Skin epidermis (tissue), 12 donors: ENCODE measurements at regions not wholly inside any gene's neighbourhood (a gene's known extent, or its start where the extent isn't known, plus 50 kb on each side); places are given as distances from the start of the nearest gene placed in this dataset.
"Not testable (repeated sequence)": the region's sequence is repeated elsewhere in the genome, so short reads cannot be mapped to it uniquely, and the experiment has no call there.

Source experiments
- H3K27ac ChIP-seq, 21 experiments: fragments of 200-600 bp; sonication (generic) in 11 of 21; one replicate each; pipeline ENCODE4 v1.5.0; 2020; ENCODE audit warnings: mild to moderate bottlenecking in 3 of 21, inconsistent platforms in 2 of 21, moderate library complexity in 2 of 21
- H3K4me3 ChIP-seq, 7 experiments: fragments of 200-600 bp; sonication (generic) in 2 of 7; one replicate each; pipeline ENCODE4 v1.5.0; 2020; ENCODE audit warnings: inconsistent platforms in 2 of 7, mild to moderate bottlenecking in 2 of 7, moderate library complexity in 1 of 7

DNA sequence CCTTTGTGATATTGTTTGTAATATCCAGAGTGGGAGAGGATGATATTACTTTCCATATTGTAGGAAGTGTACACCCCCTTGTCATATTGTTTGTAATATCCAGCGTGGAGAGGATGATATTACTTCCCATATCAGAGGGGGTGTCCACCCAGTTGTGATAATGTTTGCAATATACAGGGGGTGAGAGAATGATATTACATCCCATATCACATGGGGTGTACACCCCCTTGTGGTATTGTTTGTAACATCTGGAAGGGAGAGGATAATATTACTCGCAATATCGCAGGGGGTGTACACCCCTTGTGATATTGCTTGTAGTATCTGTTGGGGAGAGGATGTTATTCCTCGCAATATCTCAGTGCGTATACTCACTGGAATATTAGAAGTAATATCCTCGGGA lies 61.5 kb downstream of the PRSS23 start:
- Histone ChIP-seq H3K4me3 (no peak overlapping the region), H3K27ac (no peak overlapping the region)

DNA sequence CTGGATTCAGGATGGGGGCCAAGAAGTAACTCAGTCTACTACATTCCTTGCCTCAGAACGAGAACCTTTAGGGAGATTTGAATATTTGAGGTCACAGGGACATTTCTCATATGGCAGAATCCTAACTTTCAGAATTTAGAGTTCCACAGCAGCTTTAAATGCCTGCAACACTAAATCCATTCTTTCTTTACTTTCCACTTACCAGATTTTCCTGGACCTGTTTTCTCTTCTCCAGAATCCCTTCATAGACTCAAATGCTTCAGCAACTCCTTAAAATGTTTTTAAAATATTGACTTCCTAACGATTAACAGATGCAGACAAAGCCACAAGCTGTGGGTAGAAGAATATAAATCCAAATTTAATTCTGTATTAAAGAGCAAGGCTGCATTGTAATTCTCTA lies 63.1 kb downstream of the PRSS23 start:
- H3K4me3 ChIP-seq, result no peak overlapping the region
- no peak overlapping the region for H3K27ac ChIP-seq

- Histone ChIP-seq H3K27ac (no peak overlapping the region), H3K4me3 (no peak overlapping the region)
Measured at GRCh38 chr11:86865436-86865835, 65.1 kb downstream of the PRSS23 start.

DNA sequence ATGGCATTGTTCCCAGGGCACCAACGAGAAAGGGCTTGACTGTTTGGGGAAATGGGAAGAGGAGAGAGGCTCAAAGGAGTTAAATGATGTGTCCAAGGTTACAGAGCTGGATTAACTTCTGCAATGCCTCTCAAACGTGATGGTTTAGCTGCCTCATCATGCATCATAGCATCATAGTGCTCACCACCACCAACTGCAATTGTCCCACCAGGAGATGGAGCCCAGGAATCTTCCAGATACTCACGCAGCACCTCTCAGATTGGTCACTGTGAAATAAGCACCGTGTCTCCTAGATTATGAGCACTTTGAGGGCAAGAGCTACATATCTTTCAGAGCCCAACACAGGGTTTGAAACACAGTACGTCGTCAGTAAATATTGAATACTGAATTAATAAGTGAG lies 69.2 kb downstream of the PRSS23 start:
- peak overlapping the region in 1 of 21 experiments; percentile 22 for H3K27ac ChIP-seq
- no peak overlapping the region for H3K4me3 ChIP-seq

GRCh38 chr11:86869966-86870570 lies 69.7 kb downstream of the PRSS23 start:
- peak overlapping the region in 1 of 21 experiments; percentile 22 for H3K27ac ChIP-seq
- H3K4me3 ChIP-seq, result no peak overlapping the region

GRCh38 chr11:86873573-86874083 lies 73.3 kb downstream of the PRSS23 start:
- no peak overlapping the region for H3K4me3 ChIP-seq

DNA sequence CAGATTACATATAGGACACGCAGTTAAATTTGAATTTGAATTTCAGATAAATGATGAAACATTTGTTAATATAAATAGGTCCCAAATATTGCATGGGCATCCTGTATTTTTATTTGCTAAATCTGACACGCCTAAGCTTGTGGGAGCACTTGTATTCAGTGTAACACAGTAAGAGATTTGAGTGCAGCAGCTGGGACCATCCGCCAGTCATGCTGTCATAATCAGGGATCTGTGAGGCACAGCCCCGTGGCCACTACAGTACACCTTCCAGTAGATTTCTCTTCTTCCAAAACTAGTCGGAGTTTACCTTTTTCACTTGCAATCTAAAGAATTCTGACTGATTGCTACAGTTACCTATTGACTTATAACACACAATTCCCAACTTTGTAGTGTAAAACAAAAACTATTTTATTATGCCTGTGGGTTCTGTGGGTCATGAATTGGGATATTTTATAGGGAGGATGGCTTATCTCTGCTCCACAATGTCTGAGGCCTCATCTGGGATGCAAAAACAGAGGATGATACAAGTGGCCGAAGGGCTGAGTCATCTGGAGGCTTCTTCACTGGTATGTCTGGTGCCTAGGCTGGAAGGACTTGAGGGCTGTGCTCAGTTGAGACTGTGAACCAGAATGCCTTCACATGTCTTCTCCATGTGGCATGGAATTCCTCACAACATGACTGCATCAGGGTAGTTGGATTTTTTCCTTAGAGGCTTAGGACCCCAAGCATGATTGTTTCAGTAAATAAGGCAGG lies 74.1 kb downstream of the PRSS23 start:
- H3K27ac ChIP-seq, result no peak overlapping the region
- H3K4me3 ChIP-seq, result no peak overlapping the region

More at GRCh38 chr11:86873573-86874083, 73.3 kb downstream of the PRSS23 start:
- no peak overlapping the region for H3K27ac ChIP-seq

DNA sequence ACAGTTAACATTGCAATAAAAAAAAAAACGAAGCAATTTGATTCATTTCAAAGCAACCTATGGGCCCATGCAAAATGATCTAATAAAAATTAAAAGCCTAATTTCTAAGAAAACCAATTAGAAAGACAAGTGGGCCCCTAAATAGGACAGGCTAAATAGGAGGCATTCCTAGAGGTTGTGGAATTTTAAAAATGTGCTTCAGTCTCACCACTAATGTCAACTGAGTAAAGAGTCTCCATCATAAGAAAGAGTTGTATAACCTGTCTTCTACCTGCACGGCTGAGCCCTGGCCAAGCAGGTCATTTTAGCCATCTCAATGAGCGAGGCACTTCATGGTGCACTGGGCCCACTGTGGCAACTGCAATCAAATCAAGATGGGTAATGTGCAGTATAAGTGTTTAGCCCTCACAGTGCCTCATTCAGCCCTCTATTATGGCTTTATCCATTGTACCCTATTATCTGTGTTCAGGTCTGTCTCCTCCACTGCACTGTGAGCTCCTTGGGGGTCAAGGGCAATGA lies 76.4 kb downstream of the PRSS23 start:
- H3K27ac ChIP-seq, result no peak overlapping the region
- H3K4me3 ChIP-seq, result no peak overlapping the region

DNA sequence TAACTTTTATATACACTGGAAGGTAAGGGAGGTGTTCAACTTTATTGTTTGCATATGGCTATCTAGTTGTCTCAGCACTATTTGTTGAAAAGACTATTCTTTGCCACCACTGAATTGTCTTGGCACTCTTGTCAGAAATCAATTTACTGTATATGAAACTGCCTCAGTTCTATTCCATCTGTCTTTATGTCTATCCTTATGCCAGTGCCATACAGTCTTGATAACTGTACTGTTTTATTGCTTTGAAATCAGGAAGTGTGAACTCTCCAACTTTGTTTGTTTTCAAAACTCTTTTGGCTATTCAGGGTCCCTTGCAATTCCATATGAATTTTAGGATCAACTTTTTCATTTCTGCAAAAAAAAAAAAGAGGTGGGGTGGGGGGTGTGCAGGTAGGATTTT lies 77.2 kb downstream of the PRSS23 start:
- Histone ChIP-seq H3K27ac (no peak overlapping the region), H3K4me3 (no peak overlapping the region)

- not testable (repeated sequence) for H3K4me3 ChIP-seq, H3K27ac ChIP-seq
Measured at GRCh38 chr11:86879241-86879640, 76.0 kb downstream of the FZD4 start.

GRCh38 chr11:86885311-86885710 lies 69.9 kb downstream of the FZD4 start:
- Histone ChIP-seq H3K27ac (no peak overlapping the region), H3K4me3 (no peak overlapping the region)

DNA sequence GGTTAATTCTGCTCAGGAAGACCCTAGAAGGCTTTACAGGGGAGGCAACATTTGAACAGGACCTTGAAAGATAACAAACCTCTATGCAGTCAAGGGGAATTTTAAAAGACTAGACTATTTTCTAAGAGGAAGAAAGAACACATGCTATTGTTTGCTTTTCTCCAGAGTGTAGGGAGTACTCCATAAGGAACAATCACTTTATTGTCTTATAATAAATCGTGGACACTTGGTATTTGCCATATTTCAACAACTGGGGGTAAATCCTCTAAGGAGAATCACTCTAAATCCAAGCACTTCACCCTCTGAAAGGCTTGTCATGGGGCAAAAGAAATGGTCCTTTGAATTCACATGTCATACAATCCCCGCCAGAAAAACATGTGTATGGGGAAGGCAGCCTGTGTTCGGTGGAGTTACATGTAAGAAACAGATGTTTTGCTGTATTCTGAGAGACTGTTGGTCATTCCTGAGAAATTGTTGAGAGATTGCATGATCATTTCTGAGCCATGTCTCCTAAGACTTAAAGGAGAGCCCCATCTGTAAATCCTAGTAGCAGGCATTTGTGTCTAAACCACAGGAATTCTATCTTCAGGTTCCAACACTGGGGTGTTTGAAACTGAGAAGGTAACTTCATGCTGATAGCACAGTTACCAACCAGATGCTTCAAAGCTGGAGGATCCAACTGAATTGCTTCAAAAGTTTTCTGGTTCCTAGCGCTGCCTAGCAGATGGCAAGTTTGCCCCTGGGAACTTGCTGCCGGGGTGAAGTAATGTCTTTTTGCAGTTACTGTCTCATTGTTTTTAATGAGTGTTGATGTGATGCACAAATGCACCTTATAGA lies 66.8 kb downstream of the FZD4 start:
- no peak overlapping the region for H3K4me3 ChIP-seq
- H3K27ac ChIP-seq, result peak overlapping the region in 2 of 21 experiments; percentile 27 to 36

DNA sequence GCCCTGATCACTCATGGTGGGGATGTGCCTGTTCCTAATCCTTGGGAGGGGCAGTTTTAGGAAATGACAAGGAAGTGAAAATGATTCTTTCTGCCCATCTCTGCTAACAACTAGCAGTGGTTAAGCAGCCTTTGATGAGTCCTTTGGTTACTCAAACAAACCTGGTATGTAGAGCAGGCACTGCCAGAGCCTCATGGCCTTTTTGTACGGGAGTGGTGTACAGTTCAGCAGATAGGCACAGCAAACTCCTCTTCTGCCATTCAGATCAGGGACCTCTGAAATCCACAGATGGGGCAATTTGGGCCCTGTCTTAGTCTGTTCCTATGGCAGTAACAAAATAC lies 66.2 kb downstream of the FZD4 start:
- Histone ChIP-seq H3K27ac (peak overlapping the region in 2 of 21 experiments; percentile 27 to 36), H3K4me3 (no peak overlapping the region)

DNA sequence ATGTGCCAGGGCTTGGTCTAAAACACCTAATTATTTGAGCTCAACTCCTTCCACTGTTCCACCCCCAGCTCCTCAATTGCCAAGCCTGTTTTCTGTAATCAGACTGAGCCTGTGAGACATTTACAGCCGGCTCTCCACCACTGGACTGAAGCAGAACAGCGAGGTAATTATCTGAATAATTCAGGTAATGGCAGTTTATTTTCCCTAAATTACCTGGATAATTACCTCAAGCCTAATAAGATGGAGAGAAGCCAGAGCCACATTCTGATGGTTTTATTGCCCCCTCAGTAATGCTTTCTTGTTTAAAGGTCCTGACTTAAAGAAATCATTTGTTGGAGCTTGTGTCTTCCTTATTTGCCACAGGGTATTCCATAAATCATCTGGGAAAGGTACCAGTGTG lies 64.2 kb downstream of the FZD4 start:
- Histone ChIP-seq H3K4me3 (no peak overlapping the region), H3K27ac (no peak overlapping the region)

GRCh38 chr11:86893235-86893634 lies 62.0 kb downstream of the FZD4 start:
- no peak overlapping the region for H3K27ac ChIP-seq
- H3K4me3 ChIP-seq, result no peak overlapping the region
